ENCODE measurements at regions not wholly inside any gene's neighbourhood (a gene's known extent, or its start where the extent isn't known, plus 50 kb on each side); places are given as distances from the start of the nearest gene placed in this dataset.

DNA sequence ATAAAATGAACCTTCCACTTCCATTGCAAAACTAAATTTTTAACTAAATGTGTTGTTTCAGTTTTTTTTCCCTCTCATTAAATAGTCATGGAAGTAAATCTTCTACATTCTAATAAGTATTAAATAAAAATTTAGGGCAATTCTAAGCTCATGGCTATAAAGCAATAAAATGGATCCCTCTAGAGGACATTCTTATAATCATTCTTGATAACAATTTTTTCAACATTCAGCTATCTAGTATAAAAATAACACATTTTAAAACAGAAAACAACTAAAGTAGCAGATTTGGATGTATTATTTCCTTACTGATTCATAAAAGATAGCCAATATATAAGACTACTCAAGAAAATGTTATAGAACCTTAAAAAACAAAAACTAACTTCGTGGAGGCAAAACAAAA, 393.1 kb downstream of the PLOD2 start:
- Histone ChIP-seq H3K27me3 (no peaks in the 10 kb centered on the region), H3K27ac (no peak overlapping the region), H3K4me1 (no peaks in the 10 kb centered on the region), H3K4me3 (no peak overlapping the region), H3K9me3 (no peaks in the 10 kb centered on the region), H3K36me3 (no peaks in the 10 kb centered on the region)
- DNase-seq (ENCODE audit: low spot score in 2 of 2): no peak
- TF ChIP-seq CTCF (IDR thresholded peaks at IDR 0.05) (peak in 1 of 5 experiments; percentile 17), POLR2A (IDR thresholded peaks at IDR 0.05) (no peak)
- 0% methylated on average over 1 of the region's 1 CpG for WGBS, 2 donors

- Histone ChIP-seq H3K27me3 (no peaks in the 10 kb centered on the region), H3K36me3 (no peaks in the 10 kb centered on the region), H3K9me3 (no peaks in the 10 kb centered on the region), H3K4me1 (no peaks in the 10 kb centered on the region), H3K27ac (no peak overlapping the region), H3K4me3 (no peak overlapping the region)
- 54 to 65% methylated on average over 4 of the region's 4 CpGs for WGBS, 2 donors
- peak in 1 of 2 donors; percentile 70 for DNase-seq (ENCODE audit: low spot score in 2 of 2)
- TF ChIP-seq EP300 (IDR thresholded peaks at IDR 0.05) (no peak), CTCF (IDR thresholded peaks at IDR 0.05) (peak; percentile 17 to 44 (median 42)), POLR2A (IDR thresholded peaks at IDR 0.05) (no peak)
Observed at GRCh38 chr3:145776782-145777408, 384.1 kb downstream of the PLOD2 start.

DNA sequence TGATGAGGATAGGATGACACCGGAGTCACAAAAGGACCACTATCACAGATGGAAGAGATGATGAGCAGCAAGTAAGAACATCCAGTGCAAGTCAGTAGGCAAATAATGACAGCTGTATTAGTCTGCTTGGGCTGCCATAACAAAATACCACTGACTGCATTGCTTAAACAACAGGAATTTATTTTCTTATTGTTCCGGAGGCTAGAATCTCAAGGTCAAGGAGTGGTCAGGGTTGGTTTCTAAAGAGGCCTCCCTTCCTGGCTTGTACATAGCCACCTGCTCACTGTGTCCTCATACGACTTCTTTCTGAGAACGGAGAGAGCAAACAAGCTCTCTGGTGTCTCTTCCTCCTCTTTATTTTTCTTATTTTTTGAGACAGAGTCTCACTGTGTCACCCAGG, 380.7 kb downstream of the PLOD2 start:
- 72 to 78% methylated on average over 4 of the region's 4 CpGs for WGBS, 2 donors
- no peaks in the 10 kb centered on the region for H3K4me1 ChIP-seq
- H3K4me3 ChIP-seq: no peak overlapping the region
- H3K27ac ChIP-seq: no peak overlapping the region
- no peaks in the 10 kb centered on the region for H3K36me3 ChIP-seq
- no peak for DNase-seq (ENCODE audit: low spot score in 2 of 2)
- H3K27me3 ChIP-seq: no peaks in the 10 kb centered on the region
- H3K9me3 ChIP-seq: no peaks in the 10 kb centered on the region
- TF ChIP-seq POLR2A (IDR thresholded peaks at IDR 0.05): no peak
- no peak for TF ChIP-seq EP300 (IDR thresholded peaks at IDR 0.05)
- TF ChIP-seq CTCF (IDR thresholded peaks at IDR 0.05): no peak

GRCh38 chr3:145785668-145786067, 375.3 kb downstream of the PLOD2 start:
- no peak overlapping the region for H3K27ac ChIP-seq
- H3K36me3 ChIP-seq: no peaks in the 10 kb centered on the region
- no peaks in the 10 kb centered on the region for H3K4me1 ChIP-seq
- no peaks in the 10 kb centered on the region for H3K9me3 ChIP-seq
- H3K27me3 ChIP-seq: no peaks in the 10 kb centered on the region
- DNase-seq (ENCODE audit: low spot score in 2 of 2): no peak
- H3K4me3 ChIP-seq: no peak overlapping the region
- TF ChIP-seq EP300 (IDR thresholded peaks at IDR 0.05): no peak
- TF ChIP-seq CTCF (IDR thresholded peaks at IDR 0.05): no peak
- no peak for TF ChIP-seq POLR2A (IDR thresholded peaks at IDR 0.05)

DNA sequence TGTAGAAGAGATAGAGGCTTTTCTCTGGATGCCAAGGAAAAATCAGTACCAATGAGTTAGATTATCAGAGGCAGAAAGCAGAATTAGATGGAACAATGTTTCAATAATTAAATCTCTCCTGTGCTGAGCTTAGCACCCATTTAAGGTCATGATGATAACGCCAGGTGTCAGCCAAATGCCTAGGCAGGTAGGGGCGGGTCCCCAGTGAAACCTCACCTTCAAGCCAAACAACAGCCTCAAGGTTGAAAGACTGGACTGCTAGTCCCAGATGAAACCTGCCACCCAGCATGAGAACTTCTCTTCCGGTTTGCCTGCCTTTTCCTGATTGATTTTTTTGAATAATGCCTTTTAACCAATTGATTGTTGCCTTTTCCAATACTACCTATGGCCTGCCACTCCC, 363.0 kb downstream of the PLOD2 start:
- H3K4me1 ChIP-seq: peaks cover 0 to 15% (median 0%) of the 10 kb centered on the region in 4 donors
- no peaks in the 10 kb centered on the region for H3K27me3 ChIP-seq
- WGBS, 2 donors: 86 to 96% methylated on average over 3 of the region's 3 CpGs
- no peaks in the 10 kb centered on the region for H3K36me3 ChIP-seq
- DNase-seq (ENCODE audit: low spot score in 2 of 2): no peak
- no peak for TF ChIP-seq POLR2A (IDR thresholded peaks at IDR 0.05)
- TF ChIP-seq CTCF (IDR thresholded peaks at IDR 0.05): no peak
- no peak for TF ChIP-seq EP300 (IDR thresholded peaks at IDR 0.05)
- H3K9me3 ChIP-seq: peaks cover 0 to 5% (median 0%) of the 10 kb centered on the region in 4 donors
- H3K27ac ChIP-seq: no peak overlapping the region
- H3K4me3 ChIP-seq: no peak overlapping the region

Measured in tibial nerve (tissue), 4 donors.